ENCODE measurements at regions not wholly inside any gene's neighbourhood (a gene's known extent, or its start where the extent isn't known, plus 50 kb on each side); places are given as distances from the start of the nearest gene placed in this dataset.

DNA sequence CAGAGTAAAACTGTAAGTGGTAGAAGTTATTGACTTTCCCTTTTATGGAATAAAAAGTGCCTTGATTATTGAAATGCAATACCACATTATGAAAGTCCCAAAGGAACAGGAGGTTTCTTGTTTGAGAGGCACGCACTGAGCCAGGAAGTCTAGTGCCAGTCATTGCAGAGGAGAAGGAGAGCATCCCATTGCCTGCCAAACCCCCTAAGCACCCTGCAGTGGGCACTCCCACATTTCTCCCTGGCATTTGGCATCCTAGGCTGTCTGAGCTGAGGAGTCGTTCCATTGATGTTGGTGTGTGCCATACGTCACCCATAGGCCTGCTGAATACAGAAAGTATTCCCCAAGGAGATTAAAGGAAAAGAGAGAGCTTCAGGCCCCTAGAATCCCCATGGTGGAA is 85.7 kb upstream of the MBNL2 start:
- no peak for DNase-seq

DNA sequence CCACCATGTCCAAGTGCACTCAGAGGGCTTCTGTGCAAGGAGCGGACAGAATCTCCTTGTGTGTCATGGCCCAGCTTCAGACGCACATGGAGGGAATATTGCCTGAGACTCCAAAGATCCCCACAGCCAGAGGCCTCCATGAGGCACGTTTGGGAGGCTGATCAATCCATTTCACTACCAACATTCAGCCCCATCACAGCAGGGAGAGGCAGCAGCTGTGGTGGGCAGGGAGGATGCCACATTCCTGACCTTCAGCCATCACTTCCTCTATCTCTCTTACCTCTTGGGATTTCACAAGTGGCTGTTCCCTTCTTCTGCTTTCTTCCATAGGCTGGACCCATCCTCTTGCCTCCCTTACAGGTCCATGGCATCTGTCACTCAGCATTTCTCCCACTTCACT is 82.4 kb upstream of the MBNL2 start:
- peak; percentile 2 for DNase-seq

GRCh38 chr13:97140131-97140530 is 82.0 kb upstream of the MBNL2 start:
- DNase-seq = no peak

DNA sequence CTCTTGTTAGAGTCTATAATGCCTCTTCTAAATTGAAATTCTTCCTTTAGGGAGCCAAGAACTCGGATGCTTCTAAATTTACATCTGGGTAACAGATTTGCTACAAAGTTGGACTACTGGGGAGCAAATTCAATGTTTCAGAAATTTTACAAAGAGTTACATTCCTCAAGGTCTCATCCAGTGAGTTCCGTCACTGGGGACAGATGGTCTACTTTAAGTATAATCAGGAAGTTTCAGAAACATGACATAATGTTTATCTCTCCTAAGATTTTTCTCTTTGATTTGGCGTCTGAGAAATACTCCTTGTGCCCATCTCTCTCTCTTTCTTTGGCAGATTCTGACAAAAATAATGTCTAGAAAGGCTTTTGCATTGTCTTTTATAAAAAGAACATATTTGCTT is 81.5 kb upstream of the MBNL2 start:
- DNase-seq = peak; percentile 2

DNA sequence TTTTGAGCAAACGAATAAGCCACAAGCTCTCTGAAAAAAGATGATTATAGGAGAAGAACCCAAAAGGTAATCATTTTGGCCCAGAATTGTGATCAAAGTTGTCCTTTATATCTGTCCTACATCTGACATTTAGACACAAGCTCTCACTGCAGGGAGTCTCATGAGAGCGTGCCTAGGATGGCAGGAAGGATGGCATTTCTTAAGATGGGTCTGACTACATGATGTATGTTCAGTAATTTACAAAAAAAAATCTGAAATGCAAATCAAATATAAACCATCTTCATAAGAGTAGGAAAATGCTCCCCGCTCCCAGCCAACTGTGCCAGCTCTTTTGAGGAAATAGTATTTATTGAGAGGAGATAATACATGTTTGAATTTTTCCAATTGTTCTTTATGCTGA is 81.0 kb upstream of the MBNL2 start:
- DNase-seq = peak; percentile 12

- peak; percentile 89 for DNase-seq
Observed at GRCh38 chr13:97141564-97142005, 80.5 kb upstream of the MBNL2 start.

DNA sequence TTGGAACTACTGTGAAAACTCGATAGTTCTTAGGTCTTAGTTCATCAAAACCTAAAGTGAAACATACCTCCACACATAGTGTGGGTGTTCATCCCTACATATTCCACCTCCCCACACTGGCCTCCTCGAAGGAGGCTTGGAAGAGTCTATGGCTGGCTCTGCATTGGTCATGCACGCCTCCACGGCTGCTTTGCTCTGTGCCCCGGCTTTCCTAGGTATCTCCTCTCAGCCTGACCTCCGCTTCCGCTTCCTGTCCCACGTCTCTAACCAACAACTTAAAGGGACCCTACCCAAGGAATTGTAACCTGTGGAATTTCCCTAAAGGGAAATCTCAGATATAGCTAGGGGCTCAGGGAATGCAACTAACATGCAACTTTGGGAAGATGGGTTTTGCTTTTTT is 79.7 kb upstream of the MBNL2 start:
- peak; percentile 46 for DNase-seq

- DNase-seq = no peak
Observed at GRCh38 chr13:97145057-97145456, 77.1 kb upstream of the MBNL2 start.

DNA sequence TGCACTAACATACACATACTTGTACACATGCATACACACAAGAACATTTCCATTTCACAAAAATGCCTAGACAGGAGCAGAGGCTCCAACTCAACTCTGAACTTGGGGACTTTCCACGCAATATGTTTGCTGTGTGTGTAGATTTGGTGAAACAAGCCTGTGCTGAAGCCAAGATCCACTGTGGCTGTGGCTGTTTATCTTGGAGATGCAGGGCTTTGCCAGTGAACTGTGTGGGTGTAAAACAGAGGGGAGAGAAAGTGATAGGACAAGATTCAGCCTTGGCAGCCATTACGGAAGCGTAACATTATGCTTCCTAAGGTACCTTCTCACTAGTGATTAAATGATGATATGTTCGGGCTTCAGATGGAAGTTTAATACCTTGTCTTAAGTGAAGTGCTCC is 73.2 kb upstream of the MBNL2 start:
- no peak for DNase-seq

- no peak for DNase-seq
Observed at GRCh38 chr13:97160421-97160820, 61.7 kb upstream of the MBNL2 start.

DNA sequence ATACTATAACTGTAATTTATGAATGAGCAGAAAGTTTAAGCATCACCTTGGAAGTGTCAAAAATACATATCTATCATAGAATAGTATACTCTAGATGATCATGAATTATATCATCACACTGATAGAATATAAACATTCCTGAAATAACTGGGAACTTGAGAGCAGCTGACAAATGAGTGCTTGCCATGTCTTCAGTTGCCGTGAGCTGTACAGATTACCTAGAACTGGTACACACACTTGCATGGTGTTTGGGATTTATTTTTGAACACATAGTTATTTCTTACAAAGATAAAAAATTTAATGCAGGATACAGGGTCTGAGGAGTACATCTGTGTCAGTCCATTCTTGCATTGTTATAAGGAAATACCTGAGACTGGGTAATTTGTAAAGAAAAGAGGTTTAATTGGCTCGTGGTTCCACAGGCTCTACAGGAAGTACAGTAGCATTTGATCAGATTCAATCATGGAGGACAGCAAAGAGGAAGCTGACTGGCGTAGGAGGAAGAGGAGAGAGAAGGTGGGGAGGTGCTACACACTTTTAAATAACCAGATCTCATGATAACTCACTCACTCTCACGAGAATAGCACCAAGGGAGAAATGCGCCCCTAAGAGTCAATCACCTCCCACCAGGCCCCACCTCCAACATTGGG is 60.4 kb upstream of the MBNL2 start:
- no peak for DNase-seq

- DNase-seq = peak; percentile 70
Observed at GRCh38 chr13:97165502-97166425, 56.4 kb upstream of the MBNL2 start.

DNA sequence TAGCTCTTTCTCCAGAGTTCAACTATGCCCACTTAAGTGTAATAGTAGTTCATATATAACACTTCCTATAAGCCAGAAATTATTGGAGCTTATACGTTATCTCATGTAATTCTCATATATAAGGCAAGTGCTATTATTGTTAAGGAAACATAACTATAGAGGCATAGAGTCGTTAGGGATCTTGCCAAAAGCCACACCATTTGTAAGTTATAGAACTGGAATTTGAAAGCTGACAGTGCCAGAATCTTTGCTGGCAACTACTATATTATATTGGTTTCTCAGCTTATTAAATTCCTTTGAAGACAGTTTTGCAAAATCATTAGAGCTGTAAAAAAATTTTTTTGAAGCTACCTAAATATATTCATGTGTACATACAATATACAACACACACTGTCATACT is 51.0 kb upstream of the MBNL2 start:
- no peak for DNase-seq
